ENCODE measurements at regions not wholly inside any gene's neighbourhood (a gene's known extent, or its start where the extent isn't known, plus 50 kb on each side); places are given as distances from the start of the nearest gene placed in this dataset.
"Not testable (repeated sequence)": the region's sequence is repeated elsewhere in the genome, so short reads cannot be mapped to it uniquely, and the experiment has no call there.

- no peak for DNase-seq
Observed at GRCh38 chr11:130979386-130979972, 63.2 kb upstream of the SNX19 start.

GRCh38 chr11:130980071-130980862 is 64.0 kb upstream of the SNX19 start:
- DNase-seq: no peak

GRCh38 chr11:130984241-130984640 is 68.0 kb upstream of the SNX19 start:
- not testable (repeated sequence) for DNase-seq

DNA sequence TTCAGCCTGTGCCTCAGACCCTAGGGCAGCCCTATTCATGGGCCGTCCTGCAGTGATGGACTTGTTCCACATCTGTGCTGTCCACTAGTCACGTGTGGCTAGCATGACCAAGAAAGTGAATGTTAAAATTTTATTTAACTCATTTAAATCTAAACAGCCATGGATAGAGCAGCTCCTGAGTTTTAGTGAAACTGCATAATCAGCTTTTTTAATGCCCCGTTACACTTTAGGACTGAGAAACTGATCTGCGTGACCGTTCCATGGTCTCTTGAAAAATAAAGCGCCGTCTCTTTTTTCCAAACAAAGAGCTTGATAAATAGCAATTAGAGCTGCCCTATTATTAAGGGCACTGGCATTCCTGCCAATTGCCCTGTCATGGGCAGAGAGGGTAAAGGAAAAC is 76.5 kb upstream of the SNX19 start:
- DNase-seq: no peak

DNA sequence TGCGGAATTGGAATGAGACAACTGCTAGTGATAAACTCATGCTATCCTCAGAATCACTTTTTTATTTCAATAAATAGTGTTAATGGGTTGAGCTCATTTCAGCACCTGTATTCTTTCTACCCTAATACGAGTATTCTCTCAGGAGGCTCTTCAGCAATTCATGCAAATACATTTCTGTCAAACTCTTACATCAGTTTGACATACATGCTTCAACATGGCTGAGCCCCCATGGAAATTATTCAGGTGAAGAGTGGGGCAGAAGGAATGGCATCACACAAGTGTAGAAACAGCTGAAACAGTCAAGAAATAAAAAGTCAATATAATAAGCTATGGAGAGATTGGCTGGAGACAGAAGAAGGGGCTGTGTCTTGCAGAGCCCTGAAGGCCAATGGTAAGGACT is 77.8 kb upstream of the SNX19 start:
- DNase-seq: no peak

DNA sequence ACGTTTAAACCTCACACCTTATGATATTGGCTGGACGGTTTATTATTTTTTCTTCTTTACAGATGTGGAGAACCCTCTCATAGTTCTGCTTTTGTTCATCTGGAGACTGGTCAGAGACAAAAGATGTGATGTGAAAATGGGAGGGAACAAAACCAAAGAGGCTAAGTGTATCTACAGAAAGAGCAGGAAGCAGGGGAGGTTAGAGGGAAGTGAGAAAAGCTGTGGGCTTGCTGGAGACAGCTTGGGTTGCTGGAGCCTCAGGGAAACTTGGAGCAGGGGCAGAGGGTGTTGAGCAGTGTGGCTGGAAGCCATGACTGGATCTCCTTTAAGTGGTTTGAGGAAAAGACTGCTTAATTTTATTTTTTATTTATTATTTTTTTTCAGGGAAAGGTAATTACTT is 79.0 kb upstream of the SNX19 start:
- no peak for DNase-seq

DNA sequence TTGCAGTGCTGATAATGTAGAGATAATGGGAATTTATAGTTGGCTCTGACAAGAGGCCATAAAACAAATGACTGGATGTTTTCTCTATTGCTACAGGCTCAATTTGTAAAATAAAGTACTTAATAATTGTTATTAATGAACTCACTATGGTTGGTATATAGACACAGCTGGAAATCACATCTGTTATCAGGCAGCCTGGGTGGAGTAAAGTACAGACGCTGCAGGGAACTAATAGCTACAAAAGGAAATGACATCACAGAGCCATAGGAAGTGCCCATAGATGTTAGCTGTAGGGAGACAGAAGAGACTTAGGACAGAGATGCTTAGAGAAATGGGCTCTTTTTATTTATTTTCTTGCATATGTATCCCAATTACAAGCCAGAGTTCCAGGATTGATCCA is 81.0 kb upstream of the SNX19 start:
- no peak for DNase-seq

- no peak for DNase-seq
Observed at GRCh38 chr11:130999086-130999485, 82.8 kb upstream of the SNX19 start.

DNA sequence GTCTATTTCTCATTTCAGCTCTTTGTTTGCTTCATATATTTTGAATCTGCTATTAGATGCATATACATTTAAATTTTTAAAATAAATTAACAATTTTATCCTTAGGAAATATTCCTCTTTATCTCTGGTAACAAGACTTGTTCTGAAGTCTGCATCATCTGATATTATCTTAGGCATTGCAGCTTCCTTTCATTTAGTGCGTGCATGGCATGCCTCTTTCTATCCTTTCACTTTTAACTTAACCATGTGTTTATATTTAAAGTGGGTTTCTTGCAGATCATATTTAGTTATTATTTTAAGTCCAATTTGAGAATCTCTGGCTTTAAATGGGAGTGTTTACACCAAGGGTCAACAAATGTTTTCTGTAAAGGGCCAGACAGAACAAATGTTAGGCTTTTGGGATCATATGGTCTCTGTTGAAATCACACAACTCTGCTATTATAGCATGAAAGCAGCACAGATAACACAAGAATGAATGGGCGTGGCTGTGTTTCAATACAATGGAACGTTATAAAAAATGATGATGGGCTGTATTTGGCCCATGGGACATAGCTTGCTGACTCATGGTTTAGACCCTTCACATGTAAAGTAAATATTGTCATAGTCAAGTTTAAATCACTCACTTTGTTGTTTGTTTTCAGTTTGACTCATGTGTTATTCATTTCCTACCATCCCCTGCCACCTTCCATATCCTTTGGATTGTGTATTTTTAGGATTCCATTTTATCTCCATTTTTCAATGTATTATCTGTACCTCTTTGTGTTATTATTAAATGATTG is 83.9 kb upstream of the SNX19 start:
- no peak for DNase-seq

GRCh38 chr11:131002145-131002544 is 85.9 kb upstream of the SNX19 start:
- no peak for DNase-seq

DNA sequence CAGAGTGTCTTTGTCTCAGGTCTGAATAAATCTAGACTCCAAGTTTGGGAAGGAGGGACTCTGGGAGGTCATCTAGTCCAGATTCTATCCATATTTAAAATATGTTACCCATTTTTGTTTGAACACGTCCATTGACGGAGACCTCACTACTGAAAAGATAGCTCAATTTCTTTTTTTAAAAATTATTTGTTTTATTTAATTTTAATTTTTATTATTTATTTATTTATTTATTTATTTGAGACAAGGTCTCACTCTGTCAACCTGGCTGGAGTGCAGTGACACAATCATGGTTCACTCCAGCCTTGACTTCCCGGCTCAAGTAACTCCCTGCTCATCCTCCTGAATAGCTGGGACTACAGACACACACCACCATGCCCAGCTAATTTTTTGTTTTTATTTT is 89.5 kb upstream of the SNX19 start:
- DNase-seq: no peak

DNA sequence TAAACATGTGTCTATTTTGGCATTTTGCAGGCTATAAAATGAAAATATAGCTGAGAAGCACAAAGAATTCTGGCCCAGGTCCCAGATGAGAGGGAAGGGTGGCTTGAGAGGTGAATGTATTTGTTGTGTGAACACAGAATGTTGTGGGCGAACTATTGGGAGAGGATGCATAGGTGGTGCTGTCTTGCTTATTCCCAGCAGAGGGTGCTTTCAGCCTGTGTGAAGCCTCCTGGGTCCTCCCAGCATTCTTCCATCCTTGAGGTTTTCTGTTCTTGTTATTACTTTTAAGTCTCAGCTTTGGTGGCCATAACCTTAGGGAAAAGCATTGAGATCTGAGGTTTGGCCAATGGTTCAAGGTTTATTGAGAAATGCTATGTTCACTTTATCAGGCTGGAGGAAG is 108.7 kb upstream of the SNX19 start:
- DNase-seq: no peak

GRCh38 chr11:131025421-131026125 is 109.3 kb upstream of the SNX19 start:
- DNase-seq: no peak

DNA sequence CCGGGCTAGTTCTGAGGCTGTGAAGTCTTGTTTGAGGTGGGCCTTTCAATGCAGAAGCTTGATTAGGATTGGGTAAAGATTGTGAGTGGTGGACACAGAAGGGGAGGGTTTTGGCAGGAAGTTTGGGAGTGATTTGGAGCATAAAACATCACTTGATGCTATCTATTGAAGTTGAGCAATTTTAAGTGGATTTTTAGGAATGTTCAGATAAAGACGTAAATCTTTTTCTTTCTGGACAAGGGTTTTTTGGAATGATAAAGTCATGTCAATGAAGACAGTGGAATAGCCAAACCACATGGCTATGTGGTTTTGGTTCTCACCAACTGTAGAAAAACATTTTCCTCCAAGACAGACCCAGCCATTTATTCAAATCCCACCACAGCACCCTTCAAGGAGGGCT is 111.2 kb upstream of the SNX19 start:
- DNase-seq: no peak

DNA sequence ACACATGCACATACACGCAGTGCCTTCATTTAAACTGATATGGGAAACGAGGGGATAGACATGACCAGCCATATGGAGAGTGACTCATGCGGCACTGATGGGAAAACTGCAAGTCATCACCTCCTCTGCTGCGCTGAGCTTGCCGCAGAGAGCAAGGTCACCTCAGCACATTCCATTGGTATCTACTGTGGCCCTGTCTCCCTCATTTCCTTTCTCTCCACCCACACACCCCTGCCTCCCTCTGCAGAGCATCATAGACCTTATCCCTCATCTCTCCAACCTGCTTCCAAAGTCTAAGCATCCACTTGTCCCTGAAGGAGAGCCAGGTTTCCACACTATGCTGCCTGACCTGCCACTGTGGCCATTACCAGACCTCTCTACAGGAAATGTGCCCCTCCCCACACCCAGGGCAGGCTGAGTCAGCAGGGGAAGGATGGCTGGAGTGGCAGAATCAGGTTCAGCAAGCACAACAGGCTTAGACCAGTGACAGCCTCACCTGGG is 116.9 kb upstream of the SNX19 start:
- DNase-seq: no peak

GRCh38 chr11:131036514-131036913 is 120.2 kb upstream of the SNX19 start:
- no peak for DNase-seq

DNA sequence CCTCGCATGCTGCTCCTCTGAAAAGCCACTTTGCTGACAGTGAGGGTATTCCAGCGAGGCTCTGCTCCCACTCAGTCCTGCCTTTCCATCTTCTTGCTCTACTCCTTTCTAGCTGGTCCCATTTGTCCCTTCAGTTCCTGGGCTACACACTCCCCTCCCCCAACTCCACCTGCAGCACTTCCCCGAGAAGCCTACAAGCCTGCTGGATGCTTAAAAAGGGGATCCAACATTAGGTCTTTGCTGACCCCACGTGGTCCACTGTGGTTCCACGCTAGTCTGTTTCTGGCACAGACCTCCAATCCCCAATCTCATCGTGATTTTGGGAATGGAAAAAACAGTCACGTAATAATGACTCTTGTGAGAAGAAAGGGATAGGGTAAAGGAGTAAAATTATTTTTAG is 121.6 kb upstream of the SNX19 start:
- DNase-seq: no peak

- no peak for DNase-seq
Observed at GRCh38 chr11:131038597-131038996, 122.3 kb upstream of the SNX19 start.

- DNase-seq: no peak
Observed at GRCh38 chr11:131041331-131042040, 125.2 kb upstream of the SNX19 start.

DNA sequence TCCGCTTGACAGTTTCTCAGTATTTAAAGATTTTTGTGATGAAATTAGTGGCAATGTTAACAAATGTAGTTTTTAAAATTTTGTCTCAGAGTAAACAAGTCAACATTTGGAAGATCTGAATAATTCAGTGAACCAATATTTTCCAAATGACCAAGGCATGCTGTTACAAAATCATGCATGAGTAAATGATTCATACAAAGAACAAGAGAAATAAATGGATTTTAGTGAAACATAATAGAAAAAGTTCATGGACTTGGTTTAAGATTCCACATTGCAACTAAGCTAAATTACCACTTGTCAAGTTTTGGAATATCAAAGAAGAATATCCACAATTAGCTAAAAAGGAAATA is 125.7 kb upstream of the SNX19 start:
- DNase-seq: no peak

DNA sequence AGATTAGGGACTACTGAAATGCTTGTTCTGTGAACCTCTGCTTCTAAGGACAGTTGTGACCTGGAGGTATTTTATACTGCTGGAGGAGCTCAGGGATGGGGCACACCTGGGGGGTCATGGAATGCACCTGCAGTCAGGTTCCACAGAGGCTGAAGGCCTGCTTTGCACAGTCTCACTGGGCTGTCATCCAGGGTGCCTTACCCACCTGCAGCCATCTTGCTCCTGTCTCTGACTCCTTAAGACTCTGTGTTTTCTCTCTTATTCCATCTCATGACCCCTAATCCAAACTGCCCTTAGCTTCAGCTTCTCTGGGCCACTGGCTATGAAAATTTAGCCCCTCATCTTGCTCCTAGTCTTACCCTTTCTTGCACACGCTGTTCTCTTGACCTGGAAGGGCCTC is 127.0 kb upstream of the SNX19 start:
- DNase-seq: no peak

GRCh38 chr11:131044851-131045250 is 128.6 kb upstream of the SNX19 start:
- no peak for DNase-seq

DNA sequence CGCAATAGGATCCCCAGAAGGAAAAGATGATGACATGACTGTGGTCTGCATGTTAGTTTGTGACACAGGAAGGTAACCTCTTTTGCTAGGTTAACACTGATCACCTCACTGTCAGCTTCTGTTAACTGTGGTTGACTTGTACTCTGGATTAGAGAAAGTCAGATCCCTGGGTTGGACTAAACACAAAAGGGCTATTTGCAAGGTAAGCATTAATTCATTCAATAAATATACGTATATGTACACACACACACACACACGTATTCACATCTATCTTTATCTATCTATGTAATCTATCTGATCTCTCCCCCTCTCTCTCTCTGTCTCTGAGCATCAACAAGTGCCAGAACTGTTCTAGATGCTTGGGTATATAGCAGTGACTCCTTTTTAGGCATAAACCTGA is 136.1 kb upstream of the SNX19 start:
- no peak for DNase-seq

All from NCI-H2171 (cell line).